ENCODE measurements at regions not wholly inside any gene's neighbourhood (a gene's known extent, or its start where the extent isn't known, plus 50 kb on each side); places are given as distances from the start of the nearest gene placed in this dataset.
"Not testable (repeated sequence)": the region's sequence is repeated elsewhere in the genome, so short reads cannot be mapped to it uniquely, and the experiment has no call there.

DNA sequence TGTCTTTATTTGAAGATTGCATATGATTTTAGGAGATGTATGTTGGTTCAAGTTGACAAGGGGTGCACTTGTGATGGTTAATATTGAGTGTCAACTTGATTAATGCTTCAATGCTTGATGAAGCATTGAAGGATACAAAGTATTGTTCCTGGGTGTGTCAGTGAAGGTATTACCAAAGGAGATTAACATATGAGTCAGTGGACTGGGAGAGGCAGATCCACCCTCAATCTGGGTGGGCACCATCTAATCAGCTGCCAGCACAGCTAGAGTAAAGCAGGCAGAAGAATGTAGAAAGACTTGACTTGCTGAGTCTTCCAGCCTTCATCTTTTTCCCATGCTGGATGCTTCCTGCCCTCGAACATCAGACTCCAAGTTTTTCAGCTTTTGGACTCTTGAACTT is 995.6 kb upstream of the GYPC start:
- H3K4me3 ChIP-seq (ENCODE audit: low read length); H3K9ac ChIP-seq (ENCODE audit: low read length); H3K27me3 ChIP-seq (replicated peaks; ENCODE audit: control insufficient read depth, insufficient read depth, low read length); H3K36me3 ChIP-seq (ENCODE audit: control insufficient read depth, insufficient read depth, low read length, severe bottlenecking); H3K9me3 ChIP-seq (ENCODE audit: control insufficient read depth, low read length); DNase-seq (ENCODE audit: low read depth); H3K4me1 ChIP-seq (ENCODE audit: control insufficient read depth, insufficient read depth, low read length): not testable (repeated sequence)

DNA sequence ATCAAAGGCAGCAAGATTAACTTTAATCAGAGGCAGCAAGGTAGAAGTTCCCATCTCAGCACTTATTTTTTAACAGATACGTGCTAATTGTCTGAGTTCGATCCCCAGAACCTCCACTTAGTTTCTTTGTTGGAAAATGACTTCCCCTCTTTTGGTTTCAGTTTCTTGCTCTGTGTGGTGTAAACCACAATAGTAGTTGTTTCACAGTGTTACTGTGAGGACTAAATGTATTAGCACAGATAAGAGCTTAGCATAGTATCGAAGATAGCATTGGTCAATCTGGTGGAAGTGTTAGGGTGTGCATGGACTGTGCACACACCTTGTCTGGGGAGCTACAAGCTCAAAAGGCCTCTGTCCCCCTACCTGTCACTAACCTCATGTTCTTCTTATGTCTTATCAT is 988.3 kb upstream of the GYPC start:
- H3K9me3 ChIP-seq (ENCODE audit: control insufficient read depth, low read length) = peaks cover 3% of the 10 kb centered on the region
- H3K4me1 ChIP-seq (ENCODE audit: control insufficient read depth, insufficient read depth, low read length) = no peaks in the 10 kb centered on the region
- no peak for DNase-seq (ENCODE audit: low read depth)
- no peak overlapping the region for H3K9ac ChIP-seq (ENCODE audit: low read length)
- no peaks in the 10 kb centered on the region for H3K36me3 ChIP-seq (ENCODE audit: control insufficient read depth, insufficient read depth, low read length, severe bottlenecking)
- H3K27me3 ChIP-seq (replicated peaks; ENCODE audit: control insufficient read depth, insufficient read depth, low read length) = no peaks in the 10 kb centered on the region
- H3K4me3 ChIP-seq (ENCODE audit: low read length) = no peak overlapping the region

GRCh38 chr2:125679903-125680302 is 976.1 kb upstream of the GYPC start:
- no peaks in the 10 kb centered on the region for H3K36me3 ChIP-seq (ENCODE audit: control insufficient read depth, insufficient read depth, low read length, severe bottlenecking)
- peaks cover 3% of the 10 kb centered on the region for H3K4me1 ChIP-seq (ENCODE audit: control insufficient read depth, insufficient read depth, low read length)
- no peak overlapping the region for H3K9ac ChIP-seq (ENCODE audit: low read length)
- H3K4me3 ChIP-seq (ENCODE audit: low read length) = no peak overlapping the region
- DNase-seq (ENCODE audit: low read depth) = no peak
- H3K27me3 ChIP-seq (replicated peaks; ENCODE audit: control insufficient read depth, insufficient read depth, low read length) = no peaks in the 10 kb centered on the region
- no peaks in the 10 kb centered on the region for H3K9me3 ChIP-seq (ENCODE audit: control insufficient read depth, low read length)

DNA sequence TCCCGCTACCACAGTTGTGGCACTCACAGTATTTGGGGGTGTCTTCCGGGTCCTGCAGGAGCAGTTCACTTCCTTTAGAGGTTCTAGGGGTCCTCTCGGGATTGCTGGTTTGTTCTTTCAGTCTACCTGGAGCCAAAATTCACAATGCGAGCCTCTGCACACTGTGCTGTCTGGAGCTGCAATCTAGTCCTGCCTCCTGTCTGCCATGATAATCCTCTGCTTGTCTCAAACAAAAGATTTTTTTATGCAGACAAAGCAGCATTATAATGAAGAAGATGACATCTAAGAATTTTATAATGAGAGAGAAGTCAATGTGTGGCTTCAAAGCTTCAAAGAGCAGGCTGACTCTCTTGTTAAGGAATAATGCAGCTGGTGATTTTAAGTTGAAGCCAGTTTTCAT is 975.1 kb upstream of the GYPC start:
- H3K4me3 ChIP-seq (ENCODE audit: low read length) = no peak overlapping the region
- no peaks in the 10 kb centered on the region for H3K9me3 ChIP-seq (ENCODE audit: control insufficient read depth, low read length)
- H3K4me1 ChIP-seq (ENCODE audit: control insufficient read depth, insufficient read depth, low read length) = peaks cover 3% of the 10 kb centered on the region
- no peak overlapping the region for H3K9ac ChIP-seq (ENCODE audit: low read length)
- no peak for DNase-seq (ENCODE audit: low read depth)
- H3K27me3 ChIP-seq (replicated peaks; ENCODE audit: control insufficient read depth, insufficient read depth, low read length) = no peaks in the 10 kb centered on the region
- no peaks in the 10 kb centered on the region for H3K36me3 ChIP-seq (ENCODE audit: control insufficient read depth, insufficient read depth, low read length, severe bottlenecking)

DNA sequence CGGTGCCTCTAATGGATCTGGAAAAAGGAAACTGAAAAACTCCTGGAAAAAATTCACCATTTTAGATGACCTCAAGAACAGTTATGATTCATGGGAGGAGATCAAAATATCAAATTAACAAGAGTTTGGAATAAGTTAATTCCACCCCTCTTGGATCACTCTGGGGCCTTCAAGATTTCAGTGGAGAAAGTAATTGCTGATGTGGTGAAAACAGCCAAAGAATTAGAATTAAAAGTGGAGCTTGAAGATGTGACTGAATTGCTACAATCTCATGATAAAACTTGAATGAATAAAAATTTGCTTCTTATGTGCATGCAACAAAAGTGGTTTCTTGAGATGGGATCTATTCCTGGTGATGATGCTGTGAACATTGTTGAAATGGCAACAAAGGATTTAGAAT is 974.4 kb upstream of the GYPC start:
- Histone ChIP-seq H3K9ac (ENCODE audit: low read length) (no peak overlapping the region), H3K9me3 (ENCODE audit: control insufficient read depth, low read length) (no peaks in the 10 kb centered on the region), H3K4me3 (ENCODE audit: low read length) (no peak overlapping the region), H3K27me3 (replicated peaks; ENCODE audit: control insufficient read depth, insufficient read depth, low read length) (no peaks in the 10 kb centered on the region), H3K4me1 (ENCODE audit: control insufficient read depth, insufficient read depth, low read length) (peaks cover 3% of the 10 kb centered on the region), H3K36me3 (ENCODE audit: control insufficient read depth, insufficient read depth, low read length, severe bottlenecking) (no peaks in the 10 kb centered on the region)
- DNase-seq (ENCODE audit: low read depth) = no peak

GRCh38 chr2:125681976-125682805 is 973.8 kb upstream of the GYPC start:
- Histone ChIP-seq H3K9ac (ENCODE audit: low read length) (no peak overlapping the region), H3K27me3 (replicated peaks; ENCODE audit: control insufficient read depth, insufficient read depth, low read length) (no peaks in the 10 kb centered on the region), H3K36me3 (ENCODE audit: control insufficient read depth, insufficient read depth, low read length, severe bottlenecking) (no peaks in the 10 kb centered on the region), H3K4me3 (ENCODE audit: low read length) (no peak overlapping the region), H3K9me3 (ENCODE audit: control insufficient read depth, low read length) (no peaks in the 10 kb centered on the region), H3K4me1 (ENCODE audit: control insufficient read depth, insufficient read depth, low read length) (peaks cover 3% of the 10 kb centered on the region)
- no peak for DNase-seq (ENCODE audit: low read depth)

- Histone ChIP-seq H3K9me3 (ENCODE audit: control insufficient read depth, low read length) (no peaks in the 10 kb centered on the region), H3K36me3 (ENCODE audit: control insufficient read depth, insufficient read depth, low read length, severe bottlenecking) (no peaks in the 10 kb centered on the region), H3K4me1 (ENCODE audit: control insufficient read depth, insufficient read depth, low read length) (peaks cover 3% of the 10 kb centered on the region), H3K9ac (ENCODE audit: low read length) (no peak overlapping the region), H3K4me3 (ENCODE audit: low read length) (no peak overlapping the region), H3K27me3 (replicated peaks; ENCODE audit: control insufficient read depth, insufficient read depth, low read length) (no peaks in the 10 kb centered on the region)
- no peak for DNase-seq (ENCODE audit: low read depth)
Measured at GRCh38 chr2:125684256-125684655, 971.7 kb upstream of the GYPC start.

GRCh38 chr2:125684932-125685331 is 971.0 kb upstream of the GYPC start:
- Histone ChIP-seq H3K4me1 (ENCODE audit: control insufficient read depth, insufficient read depth, low read length) (peaks cover 3% of the 10 kb centered on the region), H3K4me3 (ENCODE audit: low read length) (no peak overlapping the region), H3K36me3 (ENCODE audit: control insufficient read depth, insufficient read depth, low read length, severe bottlenecking) (no peaks in the 10 kb centered on the region), H3K9me3 (ENCODE audit: control insufficient read depth, low read length) (no peaks in the 10 kb centered on the region), H3K27me3 (replicated peaks; ENCODE audit: control insufficient read depth, insufficient read depth, low read length) (no peaks in the 10 kb centered on the region), H3K9ac (ENCODE audit: low read length) (no peak overlapping the region)
- DNase-seq (ENCODE audit: low read depth) = no peak

DNA sequence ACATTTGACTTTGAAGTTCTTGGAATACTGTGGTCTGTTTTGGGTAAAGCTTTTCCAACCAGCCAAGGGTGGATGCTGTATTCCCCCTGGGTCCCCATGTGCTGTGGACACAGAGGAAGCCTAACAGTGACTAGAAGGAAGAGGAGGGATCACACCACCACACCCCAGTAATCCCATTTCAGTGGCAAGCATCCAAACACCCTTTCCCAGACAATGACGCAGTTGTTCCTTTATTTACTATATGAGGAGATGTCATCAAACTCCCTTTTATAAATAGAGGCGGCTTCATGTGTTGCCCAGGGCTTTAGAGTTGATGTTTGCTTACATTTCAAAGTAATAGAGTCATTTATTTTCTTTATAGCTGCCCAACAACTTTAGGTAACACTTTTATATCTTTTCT is 959.4 kb upstream of the GYPC start:
- Histone ChIP-seq H3K27me3 (replicated peaks; ENCODE audit: control insufficient read depth, insufficient read depth, low read length) (no peaks in the 10 kb centered on the region), H3K9ac (ENCODE audit: low read length) (no peak overlapping the region), H3K36me3 (ENCODE audit: control insufficient read depth, insufficient read depth, low read length, severe bottlenecking) (no peaks in the 10 kb centered on the region), H3K4me1 (ENCODE audit: control insufficient read depth, insufficient read depth, low read length) (no peaks in the 10 kb centered on the region), H3K9me3 (ENCODE audit: control insufficient read depth, low read length) (no peaks in the 10 kb centered on the region), H3K4me3 (ENCODE audit: low read length) (no peak overlapping the region)
- no peak for DNase-seq (ENCODE audit: low read depth)

DNA sequence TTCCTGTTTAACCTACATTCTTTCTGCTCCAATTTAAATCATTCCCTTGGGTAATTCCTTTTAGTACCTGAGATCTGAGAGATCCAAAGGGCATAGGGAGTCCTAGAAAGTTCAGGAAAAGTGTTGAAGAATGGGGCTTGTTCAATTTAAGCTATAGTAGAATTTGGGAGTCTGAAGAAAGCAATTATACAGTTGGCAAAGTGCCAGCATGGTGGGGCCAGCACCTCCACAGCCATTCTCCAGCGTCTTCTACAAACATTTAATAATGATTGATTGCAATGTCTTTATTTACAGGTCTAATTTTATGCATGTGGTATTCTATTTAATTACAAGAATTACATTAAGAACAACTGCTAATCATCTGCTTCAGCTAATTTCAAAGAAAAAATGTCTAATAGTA is 957.7 kb upstream of the GYPC start:
- Histone ChIP-seq H3K4me1 (ENCODE audit: control insufficient read depth, insufficient read depth, low read length) (no peaks in the 10 kb centered on the region), H3K9ac (ENCODE audit: low read length) (no peak overlapping the region), H3K27me3 (replicated peaks; ENCODE audit: control insufficient read depth, insufficient read depth, low read length) (no peaks in the 10 kb centered on the region), H3K4me3 (ENCODE audit: low read length) (no peak overlapping the region), H3K9me3 (ENCODE audit: control insufficient read depth, low read length) (no peaks in the 10 kb centered on the region), H3K36me3 (ENCODE audit: control insufficient read depth, insufficient read depth, low read length, severe bottlenecking) (no peaks in the 10 kb centered on the region)
- DNase-seq (ENCODE audit: low read depth) = no peak

- Histone ChIP-seq H3K4me1 (ENCODE audit: control insufficient read depth, insufficient read depth, low read length) (no peaks in the 10 kb centered on the region), H3K4me3 (ENCODE audit: low read length) (no peak overlapping the region), H3K36me3 (ENCODE audit: control insufficient read depth, insufficient read depth, low read length, severe bottlenecking) (no peaks in the 10 kb centered on the region), H3K9me3 (ENCODE audit: control insufficient read depth, low read length) (no peaks in the 10 kb centered on the region), H3K27me3 (replicated peaks; ENCODE audit: control insufficient read depth, insufficient read depth, low read length) (no peaks in the 10 kb centered on the region), H3K9ac (ENCODE audit: low read length) (no peak overlapping the region)
- DNase-seq (ENCODE audit: low read depth) = no peak
Measured at GRCh38 chr2:125701070-125701469, 954.9 kb upstream of the GYPC start.

GRCh38 chr2:125707611-125708010 is 948.3 kb upstream of the GYPC start:
- H3K27me3 ChIP-seq (replicated peaks; ENCODE audit: control insufficient read depth, insufficient read depth, low read length) = no peaks in the 10 kb centered on the region
- no peak overlapping the region for H3K4me3 ChIP-seq (ENCODE audit: low read length)
- no peak for DNase-seq (ENCODE audit: low read depth)
- H3K9me3 ChIP-seq (ENCODE audit: control insufficient read depth, low read length) = no peaks in the 10 kb centered on the region
- no peaks in the 10 kb centered on the region for H3K36me3 ChIP-seq (ENCODE audit: control insufficient read depth, insufficient read depth, low read length, severe bottlenecking)
- no peak overlapping the region for H3K9ac ChIP-seq (ENCODE audit: low read length)
- no peaks in the 10 kb centered on the region for H3K4me1 ChIP-seq (ENCODE audit: control insufficient read depth, insufficient read depth, low read length)

All from adipocyte (in vitro differentiated cells).